ENCODE measurements at regions not wholly inside any gene's neighbourhood (a gene's known extent, or its start where the extent isn't known, plus 50 kb on each side); places are given as distances from the start of the nearest gene placed in this dataset.

DNA sequence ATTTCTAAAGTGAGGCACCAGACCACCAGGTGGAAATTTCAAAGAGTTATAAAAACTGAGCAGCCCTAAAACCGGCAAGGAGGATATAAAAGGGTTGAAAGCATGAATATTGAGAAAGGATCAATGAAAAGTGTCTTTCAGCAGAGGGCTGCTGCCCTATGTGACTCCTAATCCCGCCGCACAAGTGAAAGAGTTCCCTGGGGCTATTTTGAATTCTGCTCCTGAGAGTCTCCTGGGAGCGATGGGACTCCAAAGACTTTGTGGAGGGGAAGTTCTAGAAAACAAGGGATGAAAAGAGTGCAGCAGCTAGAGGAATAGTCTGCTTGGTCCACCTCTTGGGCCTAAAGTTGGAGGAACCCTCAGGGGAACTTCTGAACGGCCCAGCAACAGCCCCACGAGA, 205.2 kb downstream of the SP3 start:
- Histone ChIP-seq H3K4me3 (no peak overlapping the region), H3K36me3 (no peaks in the 10 kb centered on the region), H3K9me3 (no peaks in the 10 kb centered on the region), H3K4me1 (peaks cover 0 to 6% (median 0%) of the 10 kb centered on the region in 9 donors), H3K27me3 (no peaks in the 10 kb centered on the region), H3K27ac (no peak overlapping the region)
- 88 to 91% methylated on average over 6 of the region's 6 CpGs for WGBS, 2 donors
- TF ChIP-seq, protein P1, sequence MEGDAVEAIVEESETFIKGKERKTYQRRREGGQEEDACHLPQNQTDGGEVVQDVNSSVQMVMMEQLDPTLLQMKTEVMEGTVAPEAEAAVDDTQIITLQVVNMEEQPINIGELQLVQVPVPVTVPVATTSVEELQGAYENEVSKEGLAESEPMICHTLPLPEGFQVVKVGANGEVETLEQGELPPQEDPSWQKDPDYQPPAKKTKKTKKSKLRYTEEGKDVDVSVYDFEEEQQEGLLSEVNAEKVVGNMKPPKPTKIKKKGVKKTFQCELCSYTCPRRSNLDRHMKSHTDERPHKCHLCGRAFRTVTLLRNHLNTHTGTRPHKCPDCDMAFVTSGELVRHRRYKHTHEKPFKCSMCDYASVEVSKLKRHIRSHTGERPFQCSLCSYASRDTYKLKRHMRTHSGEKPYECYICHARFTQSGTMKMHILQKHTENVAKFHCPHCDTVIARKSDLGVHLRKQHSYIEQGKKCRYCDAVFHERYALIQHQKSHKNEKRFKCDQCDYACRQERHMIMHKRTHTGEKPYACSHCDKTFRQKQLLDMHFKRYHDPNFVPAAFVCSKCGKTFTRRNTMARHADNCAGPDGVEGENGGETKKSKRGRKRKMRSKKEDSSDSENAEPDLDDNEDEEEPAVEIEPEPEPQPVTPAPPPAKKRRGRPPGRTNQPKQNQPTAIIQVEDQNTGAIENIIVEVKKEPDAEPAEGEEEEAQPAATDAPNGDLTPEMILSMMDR (IDR thresholded peaks at IDR 0.05): no peak
- intact Hi-C loops (cut with DNase I): loop anchor here in 3 of 10 donors (10.0 kb wide), 4 partner anchors 205 to 315 kb away; partner anchors contain the start of gene SP3 (in 1 of the 3)
- DNase-seq (no peak), ATAC-seq (no peak)

DNA sequence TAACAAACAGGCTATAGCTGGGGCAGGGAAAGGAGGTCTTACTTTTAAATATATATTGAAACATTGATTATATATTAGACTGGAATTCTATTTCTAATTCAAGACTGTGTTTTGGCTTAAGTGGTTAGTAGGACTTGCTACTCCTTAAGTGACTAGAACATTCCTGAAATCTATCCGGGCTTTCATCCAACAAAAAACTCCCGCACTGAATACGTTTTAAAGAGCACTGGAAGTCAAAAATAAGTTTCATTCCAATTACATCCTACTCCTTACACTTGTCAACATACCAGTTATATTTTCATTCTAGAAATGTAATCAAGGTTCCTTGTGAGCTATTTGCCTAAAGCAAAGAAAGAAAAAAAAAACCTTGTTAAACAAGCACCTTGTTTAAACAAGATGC, 204.6 kb downstream of the SP3 start:
- H3K36me3 ChIP-seq: no peaks in the 10 kb centered on the region
- peaks cover 0 to 3% (median 0%) of the 10 kb centered on the region in 9 donors for H3K4me1 ChIP-seq
- WGBS, 2 donors: 14 to 22% methylated on average over 3 of the region's 3 CpGs
- TF ChIP-seq, protein P1 (IDR thresholded peaks at IDR 0.05): no peak
- ATAC-seq (no peak), DNase-seq (no peak)
- H3K27ac ChIP-seq: no peak overlapping the region
- intact Hi-C loops (cut with DNase I): loop anchor here in 1 of 10 donors (10.0 kb wide), 1 partner anchor 274 kb away; no protein-coding TSS in a partner anchor
- no peak overlapping the region for H3K4me3 ChIP-seq
- H3K27me3 ChIP-seq: no peaks in the 10 kb centered on the region
- no peaks in the 10 kb centered on the region for H3K9me3 ChIP-seq

DNA sequence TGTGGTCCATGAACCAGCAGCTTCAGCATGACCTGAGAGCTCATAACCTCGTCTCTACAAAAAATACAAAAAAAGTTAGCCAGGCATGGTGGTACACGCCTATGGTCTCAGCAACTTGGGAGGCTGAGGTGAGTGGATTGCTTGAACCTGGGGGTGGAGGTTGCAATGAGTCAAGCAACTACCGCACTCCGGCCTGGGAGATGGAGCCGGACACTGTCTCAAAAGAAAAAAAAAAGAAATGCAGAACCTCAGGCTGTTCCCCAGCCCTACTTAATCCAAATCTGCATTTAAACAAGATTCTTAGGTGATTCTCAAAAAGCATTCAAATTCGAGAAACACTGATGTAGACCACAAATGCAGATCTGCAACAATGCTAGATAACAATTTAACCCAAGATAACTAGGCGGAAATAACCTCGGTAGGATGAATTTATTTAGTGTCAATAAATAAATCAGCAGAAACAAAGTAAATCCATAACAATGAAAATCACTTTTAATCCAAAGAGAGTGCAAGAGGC, 203.5 kb downstream of the SP3 start:
- 88 to 90% methylated on average over 8 of the region's 8 CpGs for WGBS, 2 donors
- ATAC-seq (no peak), DNase-seq (no peak)
- Histone ChIP-seq H3K9me3 (no peaks in the 10 kb centered on the region), H3K27me3 (no peaks in the 10 kb centered on the region), H3K4me3 (no peak overlapping the region), H3K4me1 (peaks cover 0 to 3% (median 0%) of the 10 kb centered on the region in 9 donors), H3K27ac (no peak overlapping the region), H3K36me3 (no peaks in the 10 kb centered on the region)
- intact Hi-C loops (cut with DNase I): loop anchor here in 1 of 10 donors (10.0 kb wide), 1 partner anchor 273 kb away; no protein-coding TSS in a partner anchor
- TF ChIP-seq, protein P1 (IDR thresholded peaks at IDR 0.05): no peak

DNA sequence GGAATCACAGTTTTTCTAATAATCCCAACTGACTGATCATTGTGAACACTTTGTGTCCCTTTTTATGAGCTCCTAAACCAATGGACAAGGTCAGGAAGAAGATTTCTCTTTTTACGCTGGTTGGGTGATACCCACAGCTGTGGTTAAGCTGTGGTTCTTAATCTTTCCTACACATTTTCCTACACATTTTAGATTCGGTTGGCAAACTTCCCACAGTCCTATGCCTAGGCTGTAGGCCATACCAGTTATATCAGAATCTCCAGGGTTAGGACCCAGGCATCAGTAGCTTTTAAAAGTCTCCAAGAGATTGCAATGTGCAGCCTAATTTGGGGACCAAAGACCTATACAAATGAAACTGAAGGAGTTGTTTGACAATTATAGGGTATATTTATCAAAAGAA, 203.0 kb downstream of the SP3 start:
- 74 to 80% methylated on average over 2 of the region's 2 CpGs for WGBS, 2 donors
- no peaks in the 10 kb centered on the region for H3K36me3 ChIP-seq
- H3K4me3 ChIP-seq: no peak overlapping the region
- no peak for ATAC-seq
- no peak for DNase-seq
- no peaks in the 10 kb centered on the region for H3K27me3 ChIP-seq
- intact Hi-C loops (cut with DNase I): loop anchor here in 1 of 10 donors (10.0 kb wide), 1 partner anchor 273 kb away; no protein-coding TSS in a partner anchor
- peaks cover 0 to 3% (median 0%) of the 10 kb centered on the region in 9 donors for H3K4me1 ChIP-seq
- no peak overlapping the region for H3K27ac ChIP-seq
- TF ChIP-seq, protein P1 (IDR thresholded peaks at IDR 0.05): no peak
- no peaks in the 10 kb centered on the region for H3K9me3 ChIP-seq

All from heart right ventricle (tissue), 16 donors.